NCI-H345 (cell line): ENCODE measurements at regions not wholly inside any gene's neighbourhood (a gene's known extent, or its start where the extent isn't known, plus 50 kb on each side); places are given as distances from the start of the nearest gene placed in this dataset.
A peak's percentile ranks its signal among the peaks of the same experiment; 100 is the strongest.
"Not testable (repeated sequence)": the region's sequence is repeated elsewhere in the genome, so short reads cannot be mapped to it uniquely, and the experiment has no call there.

Source experiments
- DNase-seq: peaks from one replicate; lab custom pipeline; 2025; lab: John Stamatoyannopoulos, UW

GRCh38 chr6:170018422-170018935 lies 267.1 kb downstream of the ERMARD start:
- DNase-seq: no peak

GRCh38 chr6:170017603-170018320 lies 266.3 kb downstream of the ERMARD start:
- no peak for DNase-seq

- DNase-seq: no peak
Measured at GRCh38 chr6:170013815-170014214, 262.4 kb downstream of the ERMARD start.

- no peak for DNase-seq
Measured at GRCh38 chr6:170012037-170012330, 260.6 kb downstream of the ERMARD start.

GRCh38 chr6:170011204-170012036 lies 260.0 kb downstream of the ERMARD start:
- DNase-seq: no peak

- no peak for DNase-seq
Measured at GRCh38 chr6:170010665-170011203, 259.3 kb downstream of the ERMARD start.

GRCh38 chr6:170008294-170008785 lies 256.9 kb downstream of the ERMARD start:
- no peak for DNase-seq

GRCh38 chr6:170007468-170008293 lies 256.3 kb downstream of the ERMARD start:
- DNase-seq: no peak

GRCh38 chr6:170006900-170007467 lies 255.6 kb downstream of the ERMARD start:
- peak; percentile 80 for DNase-seq

GRCh38 chr6:170006071-170006899 lies 254.9 kb downstream of the ERMARD start:
- no peak for DNase-seq

- no peak for DNase-seq
Measured at GRCh38 chr6:170005665-170006064, 254.2 kb downstream of the ERMARD start.

- no peak for DNase-seq
Measured at GRCh38 chr6:170004585-170005210, 253.3 kb downstream of the ERMARD start.

- DNase-seq: no peak
Measured at GRCh38 chr6:170003451-170004160, 252.2 kb downstream of the ERMARD start.

- DNase-seq: no peak
Measured at GRCh38 chr6:170003027-170003426, 251.6 kb downstream of the ERMARD start.

- not testable (repeated sequence) for DNase-seq
Measured at GRCh38 chr6:170001782-170002181, 250.4 kb downstream of the ERMARD start.

GRCh38 chr6:170000071-170000843 lies 248.8 kb downstream of the ERMARD start:
- no peak for DNase-seq

GRCh38 chr6:169999367-169999766 lies 247.9 kb downstream of the ERMARD start:
- no peak for DNase-seq

GRCh38 chr6:169998457-169998856 lies 247.0 kb downstream of the ERMARD start:
- DNase-seq: no peak

GRCh38 chr6:169997930-169998218 lies 246.5 kb downstream of the ERMARD start:
- DNase-seq: no peak
